Stimulated activated CD8-positive, alpha-beta memory T cell treated with anti-CD3 and anti-CD28 coated beads, Interleukin-7, amount 100 ng/mL, for 48 hours (primary cell): ENCODE measurements at regions not wholly inside any gene's neighbourhood (a gene's known extent, or its start where the extent isn't known, plus 50 kb on each side); places are given as distances from the start of the nearest gene placed in this dataset.
"Not testable (repeated sequence)": the region's sequence is repeated elsewhere in the genome, so short reads cannot be mapped to it uniquely, and the experiment has no call there.

Experiments used
- DNase-seq, 2 donors: peaks; one replicate each; pipeline ENCODE4 v3.0.0-alpha.2; 2020; ENCODE audit warnings: low read depth in 1 of 2; ENCODE audit errors: extremely low read depth in 1 of 2

DNA sequence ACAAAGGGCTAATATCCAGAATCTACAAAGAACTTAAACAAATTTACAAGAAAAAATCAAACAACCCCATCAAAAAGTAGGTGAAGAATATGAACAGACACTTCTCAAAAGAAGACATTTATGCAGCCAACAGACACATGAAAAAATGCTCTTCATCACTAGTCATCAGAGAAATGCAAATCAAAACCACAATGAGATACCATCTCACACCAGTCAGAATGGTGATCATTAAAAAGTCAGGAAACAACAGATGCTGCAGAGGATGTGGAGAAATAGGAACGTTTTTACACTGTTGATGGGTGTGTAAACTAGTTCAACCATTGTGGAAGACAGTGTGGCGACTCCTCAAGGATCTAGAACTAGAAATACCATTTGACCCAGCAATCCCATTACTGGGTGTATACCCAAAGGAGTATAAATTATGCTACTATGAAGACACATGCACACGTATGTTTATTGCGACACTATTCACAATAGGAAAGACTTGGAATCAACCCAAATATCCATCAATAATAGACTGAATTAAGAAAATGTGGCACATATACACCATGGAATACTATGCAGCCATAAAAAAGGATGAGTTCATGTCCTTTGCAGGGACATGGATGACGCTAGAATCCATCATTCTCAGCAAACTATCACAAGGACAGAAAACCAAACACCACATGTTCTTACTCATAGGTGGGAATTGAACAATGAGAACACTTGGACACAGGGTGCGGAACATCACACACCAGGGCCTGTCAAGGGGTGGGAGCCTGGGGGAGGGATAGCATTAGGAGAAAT lies 241.5 kb downstream of the KCNRG start:
- DNase-seq, result not testable (repeated sequence)

DNA sequence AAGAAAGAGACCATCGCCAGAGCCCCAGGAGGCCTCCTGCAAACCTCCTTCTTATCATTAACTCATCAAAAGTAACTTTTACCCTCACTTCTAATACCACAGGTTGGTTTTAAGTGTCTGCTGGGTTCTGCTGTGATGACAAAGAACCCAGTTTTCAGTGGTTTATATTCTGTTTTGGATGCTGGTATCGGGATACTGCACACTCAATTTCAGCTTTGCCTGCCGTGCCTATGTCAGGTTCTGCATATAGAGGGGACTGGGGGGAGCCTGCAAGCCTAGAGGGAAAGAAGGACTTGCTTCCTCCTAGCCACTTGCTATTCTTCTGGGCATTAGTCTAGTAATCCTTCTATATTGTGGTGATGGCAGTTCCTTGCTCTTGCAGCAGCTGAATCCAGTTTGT lies 242.4 kb downstream of the KCNRG start:
- DNase-seq, result no peak

DNA sequence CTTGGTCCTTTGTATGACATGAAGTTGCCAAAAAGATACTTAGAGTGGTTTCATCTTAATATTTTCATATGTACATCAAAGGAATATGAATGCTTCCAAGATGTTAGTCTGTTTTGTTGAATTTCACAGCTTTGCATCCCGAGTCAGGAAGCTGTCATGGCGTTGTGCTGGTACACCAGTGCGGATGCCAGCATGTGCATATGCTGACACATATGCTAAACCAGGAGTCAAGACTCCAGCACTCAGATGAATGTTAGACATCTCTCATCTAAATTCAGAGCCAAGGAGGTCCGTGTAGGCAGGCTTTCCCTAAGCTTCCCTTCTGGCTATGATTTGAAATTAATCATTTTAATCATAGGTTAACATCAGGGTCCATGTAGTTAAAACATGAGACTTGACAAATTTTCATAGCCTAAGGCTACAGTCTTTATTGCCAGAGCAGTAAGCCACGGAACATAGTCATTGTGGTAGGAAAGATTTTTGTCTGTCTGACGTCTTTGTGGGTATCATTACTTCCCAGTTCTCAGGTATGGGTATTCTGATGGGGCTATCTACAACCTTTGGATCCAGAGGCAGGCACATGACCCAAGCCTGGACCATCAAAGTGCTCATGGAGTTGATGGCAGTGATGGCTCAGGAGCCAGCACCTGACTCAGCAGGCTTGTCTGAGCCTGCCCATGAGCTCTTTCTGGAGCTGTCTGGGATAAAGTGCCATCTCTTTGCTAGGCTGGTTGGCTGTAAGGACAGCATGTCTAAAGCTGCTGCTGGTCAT lies 246.1 kb downstream of the KCNRG start:
- no peak for DNase-seq

DNA sequence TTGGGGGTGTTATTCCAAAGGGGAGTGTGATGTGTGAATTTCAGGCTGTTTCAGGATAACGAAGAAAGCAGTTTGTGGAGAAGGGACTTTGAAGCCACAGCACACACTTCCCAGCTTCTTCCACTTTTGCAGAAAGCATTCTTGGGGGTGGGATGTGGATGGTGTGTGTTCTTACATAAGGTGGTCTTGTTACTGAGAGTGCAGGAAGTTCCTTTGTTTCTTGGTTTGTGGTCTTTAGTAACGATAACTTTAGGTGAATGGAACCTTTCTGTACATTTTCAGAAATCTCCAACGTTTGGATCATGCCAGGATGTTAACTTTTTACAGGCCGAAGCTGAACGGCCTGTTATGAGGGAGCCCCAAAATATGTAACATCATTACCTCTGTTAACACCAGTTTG lies 251.8 kb downstream of the KCNRG start:
- no peak for DNase-seq

GRCh38 chr13:50267917-50268316 lies 252.7 kb downstream of the KCNRG start:
- DNase-seq, result no peak

- no peak for DNase-seq
These were observed 253.3 kb downstream of the KCNRG start for GRCh38 chr13:50268500-50268899.

DNA sequence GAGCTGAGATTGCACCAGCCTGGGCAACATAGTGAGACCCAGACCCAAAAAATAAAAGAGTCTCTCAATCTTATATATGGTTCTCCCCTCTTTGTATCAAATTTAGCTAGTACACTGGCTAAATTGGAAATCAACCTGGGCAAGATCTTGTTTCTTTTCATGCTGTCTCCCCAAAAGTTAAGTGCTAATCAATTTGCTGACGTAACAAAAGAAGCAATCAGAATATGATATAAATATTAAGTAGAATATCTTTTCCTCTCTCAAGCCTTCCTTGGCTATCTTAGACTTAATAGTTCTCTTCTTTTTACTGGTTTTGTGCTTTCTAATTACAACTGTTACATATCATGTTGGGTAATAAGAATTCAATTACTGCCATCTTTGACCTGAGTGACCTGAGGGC lies 258.9 kb downstream of the KCNRG start:
- no peak for DNase-seq

DNA sequence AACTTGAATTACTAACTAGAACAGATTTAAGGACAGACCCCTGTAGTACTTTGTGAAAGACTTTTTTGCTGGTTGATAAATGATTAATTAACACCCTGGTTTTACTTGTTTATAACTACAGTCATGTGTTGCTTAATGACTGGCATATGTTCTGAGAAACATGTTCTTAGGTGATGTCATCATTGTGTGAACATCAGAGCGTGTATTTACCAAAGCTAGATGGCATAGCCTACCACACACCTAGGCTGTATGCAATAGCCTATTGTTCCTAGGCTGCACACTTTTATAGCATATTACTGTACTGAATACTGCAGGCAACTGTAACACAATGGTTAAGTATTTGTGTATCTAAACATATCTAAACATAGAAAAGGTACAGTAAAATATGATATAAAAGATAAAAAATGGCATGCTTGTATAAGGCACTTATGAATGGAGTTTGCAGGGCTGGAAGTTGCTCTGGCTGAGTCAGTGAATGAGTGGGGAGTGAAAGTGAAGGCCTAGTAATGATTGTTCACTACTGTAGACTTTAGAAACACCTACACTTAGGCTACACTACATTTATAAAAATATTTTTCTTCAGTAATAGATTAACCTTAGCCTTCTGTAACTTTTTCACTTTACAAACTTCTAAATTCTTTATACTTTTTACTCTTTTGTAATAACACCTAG lies 260.3 kb downstream of the KCNRG start:
- DNase-seq, result no peak

DNA sequence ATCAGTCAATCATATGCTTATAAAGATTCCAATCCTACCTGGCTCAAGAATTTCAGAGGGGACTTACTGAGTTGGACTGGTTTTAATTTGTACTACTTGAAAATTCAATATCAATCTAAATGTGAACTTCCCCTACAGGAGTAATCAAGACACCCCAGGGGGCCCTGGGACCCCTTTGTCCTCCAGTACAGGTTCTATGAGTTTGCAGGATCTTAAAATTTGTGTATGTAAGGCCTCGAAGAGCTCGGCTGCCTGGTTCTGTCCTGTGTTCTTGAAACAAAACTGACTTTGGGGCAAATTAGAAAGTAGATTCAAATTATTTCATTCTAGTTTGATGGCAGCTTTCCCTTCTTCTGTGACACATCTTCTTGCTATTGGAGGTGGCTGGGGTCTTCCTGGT lies 261.3 kb downstream of the KCNRG start:
- DNase-seq, result no peak

- no peak for DNase-seq
These were observed 261.9 kb downstream of the KCNRG start for GRCh38 chr13:50277127-50277526.

DNA sequence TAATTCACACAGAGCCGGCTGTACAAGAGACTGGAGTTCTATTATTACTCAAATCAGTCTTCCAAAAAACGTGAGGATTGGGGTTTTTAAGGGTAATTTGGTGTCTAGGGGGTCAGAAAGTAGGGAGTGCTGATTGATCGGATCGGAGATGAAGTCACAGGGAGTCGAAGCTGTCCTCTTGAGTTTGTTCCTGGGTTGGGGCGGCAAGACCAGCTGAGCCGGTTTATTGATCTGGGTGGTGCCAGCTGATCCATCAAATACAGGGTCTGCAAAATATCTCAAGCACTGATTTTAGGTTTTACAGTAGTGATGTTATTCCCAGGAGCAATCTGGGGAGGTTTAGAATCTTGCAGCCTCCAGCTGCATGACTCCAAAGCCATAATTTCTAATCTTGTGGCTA lies 262.7 kb downstream of the KCNRG start:
- no peak for DNase-seq

DNA sequence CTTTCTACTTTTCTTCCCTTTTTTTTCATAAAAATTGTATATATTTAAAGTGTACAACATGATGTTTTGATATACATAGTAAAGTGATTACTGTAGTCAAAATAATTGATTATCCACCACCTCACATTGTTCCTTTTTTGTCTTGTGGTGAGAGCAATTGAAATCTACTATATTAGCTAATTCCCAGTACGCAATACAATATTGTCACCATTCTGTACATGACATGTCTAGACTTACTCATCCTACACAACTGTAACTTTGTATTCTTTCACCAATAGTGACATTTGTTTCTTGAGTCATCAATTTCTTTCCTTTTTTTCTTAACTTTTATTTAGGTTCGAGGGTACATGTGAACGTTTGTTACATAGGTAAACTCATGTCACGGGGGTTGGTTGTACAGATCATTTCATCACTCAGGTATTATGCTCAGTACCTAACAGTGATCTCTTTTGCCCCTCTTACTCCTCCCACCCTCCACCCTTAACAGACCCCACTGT lies 265.2 kb downstream of the KCNRG start:
- DNase-seq, result no peak

DNA sequence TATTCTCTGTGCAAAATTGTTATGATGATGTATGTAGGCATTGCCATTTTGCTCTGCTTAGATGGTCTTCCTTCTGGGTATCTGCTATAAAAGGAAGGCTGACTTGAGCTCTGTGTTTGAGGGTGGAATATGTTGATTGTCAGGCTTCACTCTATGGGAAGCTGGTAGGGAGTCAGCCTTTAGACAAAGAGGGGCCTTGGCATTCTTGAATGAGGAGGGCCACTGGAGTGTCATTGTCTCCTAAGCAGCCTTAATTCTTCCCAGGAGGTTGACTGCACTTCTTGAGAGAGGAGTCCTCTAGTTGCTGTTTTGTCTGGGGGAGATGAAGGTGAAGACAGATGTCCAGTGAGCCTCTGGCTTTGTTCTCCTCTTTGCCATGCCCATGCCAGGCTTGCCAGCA lies 266.8 kb downstream of the KCNRG start:
- DNase-seq, result no peak

DNA sequence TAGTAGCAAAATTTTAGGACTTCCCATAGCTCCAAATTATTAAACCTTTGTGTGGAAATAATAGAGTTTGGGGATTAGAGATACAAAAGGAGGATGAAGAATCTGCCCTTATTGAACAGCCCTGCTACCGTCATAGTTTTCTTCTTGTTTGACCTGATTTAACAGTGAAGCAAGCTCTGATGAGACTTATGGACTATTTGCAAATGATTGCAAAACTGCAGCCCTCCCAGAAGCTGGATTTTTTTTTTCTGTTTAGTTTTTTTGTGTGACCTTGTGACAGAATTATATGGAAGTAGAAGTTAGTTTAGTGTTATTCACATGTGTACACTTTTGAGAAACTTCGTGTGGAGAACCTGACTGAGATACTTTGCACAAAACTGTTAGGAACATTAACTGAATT lies 267.8 kb downstream of the KCNRG start:
- DNase-seq, result no peak

DNA sequence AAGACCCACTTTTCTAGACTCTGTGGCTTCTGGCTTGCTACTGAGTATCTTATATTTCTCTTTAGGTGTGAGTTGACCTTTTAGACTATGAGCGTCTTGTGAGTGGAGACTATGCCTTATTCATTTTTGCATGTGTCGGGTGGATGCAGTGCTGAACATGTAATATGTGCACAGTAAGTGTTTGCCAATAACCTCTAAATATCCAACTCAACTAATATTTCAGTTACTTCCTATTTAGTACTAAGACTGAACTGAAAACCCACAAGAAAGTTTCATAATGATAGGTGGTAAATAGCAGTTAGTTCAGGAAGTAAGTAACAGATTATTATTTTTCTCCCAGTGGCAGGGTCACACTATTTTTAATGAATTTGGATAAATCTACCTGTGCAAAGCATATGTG lies 269.3 kb downstream of the KCNRG start:
- DNase-seq, result no peak

DNA sequence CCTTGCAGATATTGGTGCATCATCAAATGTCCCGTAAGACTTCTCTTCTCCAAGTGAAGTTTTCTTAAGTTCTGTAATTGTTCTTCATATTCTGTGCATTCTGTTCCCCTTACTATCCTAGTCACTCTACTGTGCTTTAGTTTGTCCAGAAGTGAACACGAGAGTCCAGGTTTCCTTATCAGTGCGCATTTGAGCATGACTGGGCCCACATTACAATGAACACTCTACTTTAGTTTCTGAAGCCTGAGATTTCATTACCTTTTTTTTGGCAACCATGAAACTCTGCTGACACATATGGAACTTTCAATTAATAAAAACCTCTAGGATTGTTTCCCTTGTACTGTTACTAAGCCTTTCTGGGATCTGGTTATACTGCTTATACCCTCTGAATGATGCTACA lies 270.0 kb downstream of the KCNRG start:
- no peak for DNase-seq

DNA sequence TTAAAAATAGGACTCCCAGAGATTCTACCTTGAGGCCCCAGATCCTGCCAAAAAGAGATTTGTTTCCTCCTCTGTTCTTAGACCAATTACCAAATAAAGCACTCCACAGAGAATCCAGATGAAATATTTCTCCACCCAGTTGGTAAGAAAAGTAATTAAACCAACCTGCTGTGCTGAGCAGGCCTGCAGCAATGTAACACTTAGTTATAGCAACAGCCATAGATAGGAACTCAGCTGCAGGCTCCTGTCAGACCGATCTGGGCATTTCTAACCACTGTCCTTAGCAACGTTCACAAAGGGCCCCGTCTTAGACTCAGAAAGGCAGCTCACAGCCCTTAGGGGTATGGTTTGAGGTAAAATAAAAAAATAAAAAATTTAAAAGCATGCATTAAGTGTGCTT lies 271.1 kb downstream of the KCNRG start:
- DNase-seq, result no peak

- no peak for DNase-seq
These were observed 274.9 kb downstream of the KCNRG start for GRCh38 chr13:50290186-50290585.

DNA sequence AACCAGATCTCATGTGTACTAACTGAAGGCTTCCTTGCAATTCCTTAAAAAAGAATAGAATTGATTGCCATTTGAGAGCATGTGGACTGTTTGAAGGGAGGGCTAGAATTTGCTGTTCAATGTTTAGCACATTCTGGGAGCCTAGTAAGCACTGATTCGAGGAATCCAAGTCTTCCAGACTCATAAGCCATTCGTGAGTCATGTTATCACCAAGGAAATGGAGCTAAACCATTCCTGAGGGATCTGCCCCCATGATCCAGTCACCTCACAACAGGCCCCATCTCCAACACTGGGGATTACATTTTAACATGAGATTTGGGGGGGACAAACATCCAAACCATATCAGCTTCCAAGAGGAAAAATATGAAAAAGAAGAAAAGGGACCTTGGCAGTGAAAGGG lies 276.4 kb downstream of the KCNRG start:
- DNase-seq, result no peak

DNA sequence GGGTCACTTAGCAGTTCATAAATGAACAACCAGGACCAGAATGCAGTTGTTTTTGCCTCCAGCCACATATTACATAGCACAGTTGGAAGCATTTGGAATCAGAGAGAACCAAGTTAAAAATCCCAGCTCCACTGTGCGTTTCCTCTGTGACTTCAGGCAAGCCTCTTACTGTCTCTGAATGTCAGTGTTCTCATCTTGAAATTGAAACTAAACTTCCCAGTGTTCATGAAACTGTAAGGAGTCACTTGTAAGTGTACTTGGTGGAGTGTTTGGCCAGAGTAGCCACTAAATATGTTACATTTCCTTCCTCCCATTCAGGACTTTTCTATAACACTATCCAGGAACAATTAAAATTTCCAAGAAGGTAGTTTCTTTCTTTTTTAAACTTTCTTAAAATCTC lies 276.8 kb downstream of the KCNRG start:
- no peak for DNase-seq

DNA sequence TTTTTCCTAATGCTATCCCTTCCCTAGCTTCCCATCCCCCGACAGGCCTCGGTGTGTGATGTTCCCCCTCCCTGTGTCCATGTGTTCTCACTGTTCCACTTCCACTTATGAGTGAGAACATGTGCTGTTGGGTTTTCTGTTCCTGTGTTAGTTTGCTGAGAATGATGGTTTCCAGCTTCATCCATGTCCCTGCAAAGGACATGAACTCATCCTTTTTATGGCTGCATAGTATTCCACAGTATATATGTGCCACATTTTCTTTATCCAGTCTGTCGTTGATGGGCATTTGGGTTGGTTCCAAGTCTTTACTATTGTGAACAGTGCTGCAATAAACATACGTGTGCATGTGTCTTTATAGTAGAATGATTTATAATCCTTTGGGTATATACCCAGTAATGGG lies 279.2 kb downstream of the KCNRG start:
- not testable (repeated sequence) for DNase-seq
